IPS DF 19.7 (cell line): ENCODE measurements at regions not wholly inside any gene's neighbourhood (a gene's known extent, or its start where the extent isn't known, plus 50 kb on each side); places are given as distances from the start of the nearest gene placed in this dataset.

Experiments used
- DNase-seq: peaks from one replicate; pipeline ENCODE4 v3.0.0-alpha.2; 2013; ENCODE audit warnings: low read depth, low spot score

DNA sequence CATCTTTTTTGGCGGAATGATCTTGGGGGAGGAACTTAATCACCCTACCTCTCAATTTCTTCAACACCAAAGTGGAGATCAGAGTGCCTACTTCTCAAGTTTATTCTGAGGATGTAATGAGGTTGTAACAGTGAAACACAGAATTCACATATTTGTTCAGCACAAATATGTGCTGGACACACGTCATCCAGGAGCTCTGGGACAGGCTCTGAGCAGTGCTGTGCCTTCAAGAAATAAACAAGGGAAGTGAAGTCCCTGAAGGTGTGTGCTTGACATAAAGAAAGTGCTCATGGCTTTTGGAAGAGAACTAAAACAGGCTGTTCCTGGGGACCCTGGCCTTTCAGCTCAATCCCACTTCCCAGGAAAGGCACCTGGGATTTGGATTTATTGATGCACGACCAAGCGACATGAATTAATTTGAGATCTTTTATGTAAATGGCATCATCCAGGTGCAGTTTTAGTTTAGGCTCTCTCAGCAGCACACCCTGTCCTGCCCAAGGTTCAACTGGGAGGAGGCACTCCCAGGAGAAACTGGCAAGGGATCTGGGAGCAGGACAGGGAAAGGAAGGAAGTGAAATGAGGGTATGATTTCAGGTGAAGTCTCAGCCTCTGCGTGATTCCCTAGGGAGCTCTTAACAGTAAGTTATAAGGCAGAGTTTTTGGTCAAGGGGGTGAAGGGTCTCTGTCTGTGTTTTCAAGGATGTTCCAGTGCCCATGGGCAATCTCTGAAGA, 211.0 kb downstream of the FOXA2 start:
- DNase-seq = no peak

DNA sequence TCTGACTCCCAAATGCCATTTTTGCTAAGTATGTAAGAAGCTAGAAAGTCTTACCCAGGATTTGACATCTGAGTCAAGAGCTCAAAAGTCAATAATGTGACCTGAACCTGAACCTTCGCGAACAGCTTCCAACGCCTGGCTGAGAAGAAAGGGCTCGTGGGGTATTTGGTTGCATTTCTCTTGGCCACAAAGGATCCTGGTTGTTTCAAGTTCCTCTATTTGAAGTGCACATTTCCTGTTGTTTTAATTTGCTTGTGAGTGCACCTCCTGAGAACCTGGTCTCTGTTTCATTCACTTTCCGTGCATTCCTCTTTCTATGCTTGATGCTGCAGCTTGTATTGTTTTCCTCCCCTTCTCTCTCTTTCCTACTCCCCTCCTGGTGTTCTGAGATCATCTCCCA, 212.5 kb downstream of the FOXA2 start:
- peak; percentile 12 for DNase-seq

DNA sequence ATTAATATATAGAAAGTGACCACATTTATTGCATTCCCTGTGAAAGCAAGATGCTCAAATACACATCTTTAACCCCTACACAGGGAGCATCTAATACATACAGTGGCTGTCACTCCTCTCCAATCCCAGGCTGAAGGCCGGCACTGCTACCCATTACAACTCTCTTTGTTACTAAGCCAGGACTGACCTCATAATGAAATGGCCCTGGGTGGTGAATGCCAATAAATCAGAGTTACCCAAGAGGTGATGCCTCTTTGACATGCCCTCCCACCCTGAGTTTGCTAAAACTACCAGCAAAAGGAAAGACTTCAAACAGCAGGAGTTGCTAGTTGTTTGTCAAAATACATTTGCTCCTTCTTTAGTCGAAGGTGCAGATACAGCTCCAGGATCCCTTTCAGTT, 214.2 kb downstream of the FOXA2 start:
- no peak for DNase-seq

DNA sequence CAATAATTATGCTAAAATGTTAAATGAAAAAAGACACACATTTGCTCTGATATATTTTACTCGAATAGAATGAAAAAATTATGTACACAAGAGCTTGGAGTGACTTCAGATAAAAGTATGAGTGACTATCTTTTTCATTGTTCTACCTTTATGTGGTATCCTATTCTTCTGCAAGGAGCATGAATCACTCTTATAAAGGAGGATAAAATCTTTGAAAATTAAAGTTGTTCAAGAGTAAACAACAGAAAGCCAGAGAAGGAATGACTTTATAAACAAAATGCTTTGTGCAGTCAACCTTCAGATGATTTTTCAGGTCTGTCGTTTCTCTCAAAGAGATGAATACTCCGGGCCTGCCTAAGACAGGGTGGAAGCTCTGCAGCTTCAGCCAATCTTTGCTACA, 215.3 kb downstream of the FOXA2 start:
- no peak for DNase-seq

GRCh38 chr20:22368235-22368634, 216.1 kb downstream of the FOXA2 start:
- DNase-seq = no peak

DNA sequence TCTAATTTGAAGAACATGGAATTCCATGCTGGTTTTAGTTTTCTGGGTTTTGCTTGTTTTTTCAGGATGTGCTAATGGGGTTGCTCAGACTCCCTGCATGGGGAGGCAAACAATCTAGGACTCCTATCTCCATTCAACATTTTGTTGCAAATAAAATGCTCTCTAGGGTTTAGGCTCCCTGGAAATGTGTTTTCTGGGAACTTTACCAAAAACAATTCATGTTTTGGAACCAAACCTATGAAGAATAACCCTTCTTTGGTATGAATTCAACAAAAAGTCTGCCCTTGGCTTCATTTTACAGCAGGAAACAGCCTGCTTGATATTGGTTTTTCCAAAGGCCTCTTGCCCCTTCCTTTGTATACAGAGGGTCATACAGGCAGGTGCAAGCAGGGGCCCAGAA, 217.7 kb downstream of the FOXA2 start:
- DNase-seq = no peak

GRCh38 chr20:22354647-22355046, 229.7 kb downstream of the FOXA2 start:
- DNase-seq = no peak

DNA sequence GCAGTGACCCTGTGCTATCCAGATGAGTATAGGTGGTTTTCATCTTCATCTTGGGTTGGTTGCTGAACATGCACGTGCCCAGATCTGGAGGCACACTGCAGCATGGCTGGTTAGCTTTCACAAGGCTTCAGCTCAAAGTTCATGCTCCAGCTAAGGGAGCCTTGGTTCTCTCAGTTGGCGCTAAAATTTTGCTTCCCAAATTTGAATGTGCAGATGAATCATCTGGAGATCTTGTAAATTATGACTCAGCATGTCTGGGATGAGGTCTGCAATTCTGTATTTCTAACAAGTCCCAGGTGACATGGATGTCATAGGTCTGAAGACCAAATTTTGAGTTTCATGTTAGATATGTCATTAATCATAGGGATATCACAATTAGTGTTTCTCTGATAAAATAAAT, 230.8 kb downstream of the FOXA2 start:
- DNase-seq = no peak

DNA sequence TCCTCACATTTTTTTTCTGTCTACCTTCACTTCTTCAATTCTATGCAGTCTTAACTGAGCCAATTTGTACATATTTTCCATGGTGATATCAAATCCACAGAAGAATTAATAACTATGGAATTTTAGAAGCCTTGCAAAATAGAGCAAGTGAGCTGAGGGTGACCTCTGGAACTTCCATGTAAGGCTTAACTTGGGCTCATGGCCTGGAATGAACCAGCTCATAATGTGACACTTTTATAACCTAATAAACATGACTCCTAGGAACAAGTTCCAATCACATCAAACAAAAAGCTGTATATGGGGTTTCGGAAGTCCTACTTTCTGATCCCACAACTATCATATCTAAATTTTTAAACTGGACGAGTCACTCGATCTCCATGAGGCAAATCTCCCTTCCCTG, 232.4 kb downstream of the FOXA2 start:
- no peak for DNase-seq

- DNase-seq = no peak
These were observed 233.7 kb downstream of the FOXA2 start for GRCh38 chr20:22350624-22351023.

- no peak for DNase-seq
These were observed 236.4 kb downstream of the FOXA2 start for GRCh38 chr20:22348010-22348409.

- DNase-seq = no peak
These were observed 237.7 kb downstream of the FOXA2 start for GRCh38 chr20:22346716-22347115.

DNA sequence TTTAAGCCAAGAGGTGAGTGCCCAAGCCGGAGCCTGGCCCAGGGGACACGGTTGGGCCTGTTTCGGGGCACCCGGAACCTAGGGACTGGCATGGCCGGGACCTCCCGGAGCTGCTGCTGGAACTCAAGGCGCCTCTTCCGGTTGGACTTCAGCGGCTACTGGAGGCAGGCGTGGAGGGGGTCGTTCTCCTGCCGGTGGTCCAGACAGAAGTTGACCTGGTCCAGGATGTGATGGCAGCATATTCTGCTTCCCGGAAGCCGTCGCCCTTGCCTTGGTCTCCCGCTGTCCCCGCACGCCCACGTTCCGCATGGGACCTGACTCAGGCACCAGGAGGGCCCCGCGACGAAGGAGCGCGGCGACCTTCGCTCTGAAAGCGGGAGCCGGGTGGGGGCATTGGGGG, 240.8 kb downstream of the FOXA2 start:
- DNase-seq = no peak

DNA sequence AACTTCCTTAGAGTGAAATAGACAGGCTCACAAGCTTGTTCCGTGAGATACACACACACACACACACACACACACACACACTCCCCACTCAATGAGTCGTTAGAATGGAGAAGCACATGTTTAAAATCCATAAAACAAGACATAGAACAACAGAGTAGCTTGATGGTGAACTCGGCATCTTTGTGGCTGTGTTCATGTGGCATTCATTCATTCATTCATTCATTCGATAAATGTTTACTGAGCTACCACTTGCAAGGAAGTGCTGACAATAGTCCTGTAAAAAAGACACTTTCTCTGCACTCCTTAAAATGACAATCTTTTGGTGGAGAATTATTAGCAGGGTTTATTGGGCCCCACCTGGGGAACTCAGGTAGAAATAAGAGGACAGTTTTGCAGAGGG, 242.0 kb downstream of the FOXA2 start:
- no peak for DNase-seq

DNA sequence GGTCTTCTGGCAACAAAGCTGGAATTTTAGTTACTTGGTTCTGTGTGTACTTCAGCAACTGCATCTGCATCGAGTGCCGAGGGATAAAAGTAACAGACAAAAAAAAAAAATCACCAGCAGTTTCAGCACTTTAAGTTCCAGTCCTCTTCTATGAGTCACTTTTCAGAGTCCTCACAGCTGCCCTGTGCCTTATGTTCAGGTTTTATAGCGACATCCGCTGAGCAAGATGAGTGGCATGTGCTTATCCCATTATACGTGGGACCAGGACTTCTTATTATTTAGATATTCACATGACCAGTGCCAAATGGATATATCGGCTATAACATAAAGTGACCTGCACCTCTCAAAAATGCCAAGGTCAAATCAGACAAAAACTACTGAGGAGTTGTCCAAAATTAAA, 242.9 kb downstream of the FOXA2 start:
- DNase-seq = no peak

DNA sequence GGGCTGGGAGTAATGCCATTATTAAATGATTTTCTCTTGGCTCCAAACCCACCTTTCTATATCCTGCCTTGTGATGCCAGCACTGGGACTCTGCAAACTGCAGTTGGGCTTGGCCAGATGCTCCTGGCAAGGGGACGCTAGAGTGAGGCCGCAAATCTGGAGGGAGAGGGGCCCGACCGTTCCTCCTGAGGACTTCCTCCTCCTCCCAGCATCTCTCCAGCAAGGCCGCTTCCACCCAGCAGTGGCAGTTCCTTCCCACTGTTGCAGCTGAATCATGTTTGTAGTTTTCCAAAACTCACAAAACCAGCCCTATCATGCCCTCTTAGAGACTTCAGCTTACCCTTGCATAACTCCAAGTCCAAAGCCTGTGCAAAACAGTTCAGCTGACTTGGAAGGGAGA, 244.4 kb downstream of the FOXA2 start:
- no peak for DNase-seq

DNA sequence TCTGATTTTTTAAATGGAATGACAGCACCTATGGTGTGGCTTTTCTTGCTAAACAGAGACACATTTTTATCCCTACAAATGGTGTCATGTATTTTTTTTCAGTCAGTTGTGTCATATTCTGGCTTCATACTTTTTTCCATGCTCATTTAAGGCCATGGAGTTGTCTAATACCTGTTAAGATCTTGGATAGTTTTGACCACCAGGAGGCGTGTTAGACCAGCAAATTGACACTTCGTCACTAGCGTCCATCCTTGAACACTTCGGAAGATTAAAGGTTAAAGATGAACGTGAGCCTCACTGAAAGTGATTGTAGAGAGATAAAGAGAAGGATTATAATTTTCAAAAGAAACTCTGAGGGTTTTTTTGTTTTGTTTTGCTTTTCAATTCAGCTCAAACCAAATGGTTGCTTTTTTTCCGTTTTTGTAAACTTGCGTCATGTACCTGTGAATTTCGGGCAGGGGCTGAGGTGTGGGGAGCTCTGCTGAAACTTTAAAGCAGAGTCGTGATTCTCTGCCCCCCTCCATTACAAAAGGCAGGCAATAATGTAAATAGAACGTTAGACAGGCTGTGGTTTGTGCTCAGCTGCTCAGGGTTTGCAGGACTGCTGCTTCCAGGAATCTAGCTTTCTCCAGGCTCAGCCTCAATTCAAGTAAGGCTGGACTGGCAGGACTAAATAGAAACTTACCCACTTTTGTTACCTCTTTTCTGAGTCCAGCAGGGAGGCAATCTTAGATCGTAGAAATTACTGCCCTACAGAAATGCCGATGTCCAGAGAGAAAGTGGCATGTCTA, 245.1 kb downstream of the FOXA2 start:
- DNase-seq = peak; percentile 30

DNA sequence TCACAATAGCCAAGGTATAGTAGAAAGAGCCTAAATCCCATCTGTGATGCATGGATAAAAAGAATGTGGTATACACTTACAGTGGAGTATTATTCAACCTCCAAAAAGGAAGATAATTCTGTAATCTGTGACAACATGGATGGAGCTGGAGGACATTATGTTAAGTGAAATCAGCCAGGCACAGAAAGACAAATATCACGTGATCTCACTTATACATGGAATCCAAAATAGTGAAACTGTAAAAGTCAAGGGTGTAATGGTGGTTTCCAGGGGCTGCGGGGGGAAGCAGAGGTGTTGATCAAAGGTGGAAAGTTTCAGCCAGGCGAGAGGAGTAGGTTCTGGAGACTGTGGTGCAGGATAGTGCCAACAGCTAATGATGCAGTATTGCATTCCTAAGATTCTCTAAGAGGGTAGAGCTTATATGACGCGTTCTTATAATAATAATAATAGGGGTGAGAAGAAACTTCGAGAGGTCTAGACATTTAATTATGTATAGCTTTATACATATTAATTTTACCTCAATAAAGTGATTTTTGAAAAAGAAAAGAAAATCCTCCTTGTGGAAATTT, 246.1 kb downstream of the FOXA2 start:
- no peak for DNase-seq

DNA sequence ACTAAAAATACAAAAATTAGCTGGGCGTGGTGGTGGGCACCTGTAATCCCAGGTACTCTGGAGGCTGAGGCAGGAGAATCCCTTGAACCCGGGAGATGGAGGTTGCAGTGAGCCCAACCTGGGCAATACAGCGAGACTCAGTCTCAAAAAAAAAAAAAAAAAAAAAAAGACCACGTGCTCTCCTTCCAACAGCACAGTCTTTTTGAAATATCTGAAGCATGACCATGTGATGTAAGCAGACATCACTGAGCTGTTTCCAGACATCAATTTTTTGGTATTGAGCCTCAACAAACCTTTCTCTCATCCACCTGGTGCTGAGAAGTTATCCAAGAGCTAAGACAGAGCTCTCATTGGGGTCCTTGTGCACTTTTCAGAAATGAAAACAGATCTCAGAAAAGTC, 249.2 kb downstream of the FOXA2 start:
- DNase-seq = no peak

GRCh38 chr20:22333885-22334545, 250.4 kb downstream of the FOXA2 start:
- DNase-seq = peak; percentile 28

DNA sequence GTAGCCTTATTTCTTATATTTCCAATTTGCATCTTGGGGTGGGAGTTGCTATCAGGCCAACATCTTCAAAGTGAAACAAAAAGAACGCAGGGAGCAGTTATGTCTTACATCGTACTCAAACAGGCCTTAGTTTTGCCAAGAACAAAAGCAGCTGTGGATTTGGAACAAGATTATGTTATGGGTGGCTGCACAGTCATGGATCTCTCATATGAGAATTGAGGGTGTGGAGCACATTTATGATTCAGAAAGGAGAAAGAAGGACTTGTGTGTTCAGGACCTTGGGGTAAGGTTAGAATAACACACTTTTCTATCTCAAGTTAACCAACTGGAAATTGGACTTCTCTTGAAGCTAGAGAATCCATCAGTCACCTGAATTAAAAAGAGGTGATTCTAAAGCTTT, 259.9 kb downstream of the FOXA2 start:
- no peak for DNase-seq

DNA sequence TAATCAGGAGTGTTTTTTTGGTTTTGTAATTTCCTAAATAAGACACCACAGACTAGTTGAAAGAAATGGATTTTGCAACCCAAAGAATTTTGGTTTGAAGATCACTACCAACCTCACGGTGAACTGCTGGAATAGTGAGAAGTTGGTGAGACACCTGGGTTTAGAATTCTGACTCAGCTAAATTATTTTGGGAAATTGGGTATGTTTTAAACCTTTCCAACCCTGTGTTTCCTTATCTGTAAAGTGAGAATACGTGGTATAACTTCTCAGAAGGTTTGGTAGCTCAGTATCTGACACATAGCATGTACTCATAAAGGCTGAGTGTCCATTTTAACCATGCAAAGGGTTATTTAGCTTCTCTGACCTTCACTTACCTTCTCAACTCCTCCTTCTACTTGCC, 261.9 kb downstream of the FOXA2 start:
- no peak for DNase-seq
